DND-41 (cell line): ENCODE measurements at regions not wholly inside any gene's neighbourhood (a gene's known extent, or its start where the extent isn't known, plus 50 kb on each side); places are given as distances from the start of the nearest gene placed in this dataset.

ENCODE experiments used
- ATAC-seq: fragments of 200-7000 bp; cut with Tn5 transposase; 3 replicates; pipeline ENCODE4 v1.9.1; 2021; ENCODE audit warnings: low read depth; ENCODE audit not compliant: insufficient read depth
- DNase-seq: peaks from one replicate; pipeline ENCODE4 v3.0.0-alpha.2; 2020
- H2AFZ ChIP-seq: 2 replicates; pipeline ENCODE4 v1.6.0; 2012; ENCODE audit warnings: low read depth, low read length
- H3K27ac ChIP-seq: 2 replicates; pipeline ENCODE4 v1.5.1; 2012; ENCODE audit warnings: low read length, inconsistent platforms
- H3K27me3 ChIP-seq: fragments of 200-600 bp; sonication (generic); 2 replicates; pipeline ENCODE4 v1.6.0; 2012; ENCODE audit warnings: low read length, mild to moderate bottlenecking, inconsistent platforms; ENCODE audit not compliant: insufficient read depth, poor library complexity
- H3K36me3 ChIP-seq: 2 replicates; pipeline ENCODE4 v1.5.1; 2012; ENCODE audit warnings: low read length, inconsistent platforms; ENCODE audit not compliant: insufficient read depth
- H3K4me1 ChIP-seq: 2 replicates; pipeline ENCODE4 v1.5.1; 2012; ENCODE audit warnings: mild to moderate bottlenecking, low read length; ENCODE audit not compliant: insufficient read depth
- H3K4me2 ChIP-seq: 2 replicates; pipeline ENCODE4 v1.6.0; 2012; ENCODE audit warnings: mild to moderate bottlenecking, moderate library complexity, low read length, inconsistent platforms; ENCODE audit not compliant: insufficient read depth
- H3K4me3 ChIP-seq, 2 experiments: fragments of 200-600 bp in 1 of 2; shearing (Covaris generic) in 1 of 2; 2 replicates each; pipeline ENCODE4 v1.5.1; 2012 to 2016; ENCODE audit warnings: inconsistent platforms in 2 of 2, low read length in 2 of 2, mild to moderate bottlenecking in 2 of 2, low read depth in 1 of 2, moderate library complexity in 1 of 2
- H3K79me2 ChIP-seq: 2 replicates; pipeline ENCODE4 v1.6.0; 2012; ENCODE audit warnings: low read length, inconsistent platforms; ENCODE audit not compliant: insufficient read depth
- H3K9ac ChIP-seq: 2 replicates; pipeline ENCODE4 v1.6.0; 2012; ENCODE audit warnings: low read depth, mild to moderate bottlenecking, inconsistent platforms, low read length, moderate library complexity
- H3K9me3 ChIP-seq: 2 replicates; pipeline ENCODE4 v1.5.1; 2012; ENCODE audit warnings: low read length, moderate library complexity, mild to moderate bottlenecking, inconsistent platforms; ENCODE audit not compliant: insufficient read depth, severe bottlenecking
- H4K20me1 ChIP-seq: 2 replicates; pipeline ENCODE4 v1.6.0; 2012; ENCODE audit warnings: low read length; ENCODE audit not compliant: insufficient read depth
- EZH2 ChIP-seq: IDR thresholded peaks from 3 replicates; pipeline ENCODE4 v1.6.1; 2012; ENCODE audit warnings: borderline replicate concordance, low read depth, mild to moderate bottlenecking, moderate library complexity, low read length, inconsistent platforms; ENCODE audit not compliant: severe bottlenecking
- TF ChIP-seq, protein P1 (sequence below): IDR thresholded peaks from 2 replicates; pipeline ENCODE4 v1.5.1; 2012; ENCODE audit warnings: borderline replicate concordance, low read length, moderate library complexity, mild to moderate bottlenecking; ENCODE audit not compliant: poor library complexity, severe bottlenecking; ENCODE audit errors: extremely low read depth

DNA sequence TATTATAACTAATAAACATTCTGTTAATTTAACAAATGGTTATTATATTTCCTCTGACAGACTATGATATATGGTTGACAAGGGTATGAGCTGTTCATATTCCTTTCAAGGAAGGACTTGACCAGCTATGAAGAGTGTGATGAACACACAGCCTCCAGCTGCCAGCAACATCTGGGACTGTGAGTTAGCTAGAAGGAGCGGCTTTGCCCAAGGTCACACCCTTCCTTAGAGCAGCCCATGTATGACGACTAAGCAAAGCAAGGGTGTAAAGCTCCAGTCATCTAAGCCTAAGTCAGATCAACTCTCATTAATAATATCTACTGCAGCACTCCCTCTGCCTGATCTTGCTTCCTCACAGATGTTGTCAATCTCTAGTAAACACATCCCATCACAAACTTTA lies 355.4 kb downstream of the PLPP3 start:
- no peak overlapping the region for H3K9ac ChIP-seq
- H3K4me3 ChIP-seq, result no peak overlapping the region
- TF ChIP-seq, protein P1, sequence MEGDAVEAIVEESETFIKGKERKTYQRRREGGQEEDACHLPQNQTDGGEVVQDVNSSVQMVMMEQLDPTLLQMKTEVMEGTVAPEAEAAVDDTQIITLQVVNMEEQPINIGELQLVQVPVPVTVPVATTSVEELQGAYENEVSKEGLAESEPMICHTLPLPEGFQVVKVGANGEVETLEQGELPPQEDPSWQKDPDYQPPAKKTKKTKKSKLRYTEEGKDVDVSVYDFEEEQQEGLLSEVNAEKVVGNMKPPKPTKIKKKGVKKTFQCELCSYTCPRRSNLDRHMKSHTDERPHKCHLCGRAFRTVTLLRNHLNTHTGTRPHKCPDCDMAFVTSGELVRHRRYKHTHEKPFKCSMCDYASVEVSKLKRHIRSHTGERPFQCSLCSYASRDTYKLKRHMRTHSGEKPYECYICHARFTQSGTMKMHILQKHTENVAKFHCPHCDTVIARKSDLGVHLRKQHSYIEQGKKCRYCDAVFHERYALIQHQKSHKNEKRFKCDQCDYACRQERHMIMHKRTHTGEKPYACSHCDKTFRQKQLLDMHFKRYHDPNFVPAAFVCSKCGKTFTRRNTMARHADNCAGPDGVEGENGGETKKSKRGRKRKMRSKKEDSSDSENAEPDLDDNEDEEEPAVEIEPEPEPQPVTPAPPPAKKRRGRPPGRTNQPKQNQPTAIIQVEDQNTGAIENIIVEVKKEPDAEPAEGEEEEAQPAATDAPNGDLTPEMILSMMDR, result no peak
- no peak for TF ChIP-seq EZH2
- no peaks in the 10 kb centered on the region for H3K9me3 ChIP-seq
- H3K27ac ChIP-seq, result no peak overlapping the region
- DNase-seq (no peak), ATAC-seq (no peak)
- no peaks in the 10 kb centered on the region for H4K20me1 ChIP-seq
- no peaks in the 10 kb centered on the region for H3K36me3 ChIP-seq
- H2AFZ ChIP-seq, result no peak overlapping the region
- no peak overlapping the region for H3K4me2 ChIP-seq
- no peaks in the 10 kb centered on the region for H3K27me3 ChIP-seq
- H3K4me1 ChIP-seq, result peaks cover 7% of the 10 kb centered on the region
- no peaks in the 10 kb centered on the region for H3K79me2 ChIP-seq

DNA sequence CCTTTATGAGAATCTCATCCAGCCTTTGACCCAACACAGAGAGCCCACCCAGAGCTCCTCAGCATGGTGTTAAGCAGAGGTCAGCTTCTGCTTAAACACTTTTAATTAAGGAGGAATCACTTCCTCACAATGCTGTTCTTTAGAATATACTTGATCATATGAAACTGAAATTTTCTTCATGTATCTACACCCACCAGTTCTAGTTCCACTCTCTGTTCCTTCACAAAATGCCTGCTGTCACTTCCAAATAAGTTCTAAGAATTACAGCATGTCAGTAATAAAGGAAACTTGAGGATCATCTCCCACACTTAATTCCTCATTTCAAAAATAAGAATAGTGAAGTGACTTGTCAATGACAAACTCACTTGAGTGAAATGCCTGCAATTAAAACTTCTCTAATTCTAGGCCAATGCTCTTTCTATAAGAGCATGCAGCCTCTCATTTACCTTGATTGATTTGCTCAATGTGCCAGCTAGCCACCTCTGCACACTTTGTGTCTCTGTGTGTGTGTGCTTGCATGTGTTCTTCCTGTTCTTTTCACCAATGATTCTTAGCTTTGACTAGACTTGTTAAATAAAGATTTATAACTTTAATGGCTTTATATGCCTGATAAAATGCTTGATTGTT lies 356.3 kb downstream of the PLPP3 start:
- no peaks in the 10 kb centered on the region for H3K9me3 ChIP-seq
- no peak overlapping the region for H3K9ac ChIP-seq
- H3K4me1 ChIP-seq, result no peaks in the 10 kb centered on the region
- TF ChIP-seq EZH2, result no peak
- TF ChIP-seq, protein P1, result no peak
- H3K4me2 ChIP-seq, result no peak overlapping the region
- no peak overlapping the region for H3K4me3 ChIP-seq
- DNase-seq (no peak), ATAC-seq (no peak)
- H4K20me1 ChIP-seq, result no peaks in the 10 kb centered on the region
- H2AFZ ChIP-seq, result no peak overlapping the region
- H3K36me3 ChIP-seq, result no peaks in the 10 kb centered on the region
- H3K27me3 ChIP-seq, result no peaks in the 10 kb centered on the region
- H3K27ac ChIP-seq, result no peak overlapping the region
- no peaks in the 10 kb centered on the region for H3K79me2 ChIP-seq

DNA sequence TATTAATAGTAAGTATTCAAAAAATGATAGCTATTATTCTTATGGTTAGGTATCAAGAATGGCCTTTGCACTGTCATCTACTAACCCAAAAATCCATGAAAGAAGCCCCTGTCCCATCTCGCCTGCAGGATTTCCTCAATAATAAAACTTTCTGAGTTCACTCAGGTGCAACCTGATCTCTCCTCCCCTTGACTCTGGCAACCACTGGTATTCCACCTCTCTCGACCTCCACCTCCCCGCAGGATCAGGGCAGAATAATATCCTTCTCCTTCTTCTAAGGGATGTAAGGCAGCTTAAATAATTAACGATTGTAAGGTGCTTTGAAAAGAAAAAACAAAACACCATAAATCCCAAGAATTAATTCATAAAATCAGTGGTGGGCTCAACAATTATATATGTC lies 359.3 kb downstream of the PLPP3 start:
- no peak overlapping the region for H3K4me3 ChIP-seq
- H3K36me3 ChIP-seq, result no peaks in the 10 kb centered on the region
- H4K20me1 ChIP-seq, result no peaks in the 10 kb centered on the region
- TF ChIP-seq, protein P1, result no peak
- TF ChIP-seq EZH2, result no peak
- ATAC-seq (no peak), DNase-seq (no peak)
- H2AFZ ChIP-seq, result no peak overlapping the region
- no peaks in the 10 kb centered on the region for H3K9me3 ChIP-seq
- no peaks in the 10 kb centered on the region for H3K27me3 ChIP-seq
- H3K27ac ChIP-seq, result no peak overlapping the region
- no peaks in the 10 kb centered on the region for H3K79me2 ChIP-seq
- H3K9ac ChIP-seq, result no peak overlapping the region
- H3K4me2 ChIP-seq, result no peak overlapping the region
- no peaks in the 10 kb centered on the region for H3K4me1 ChIP-seq

DNA sequence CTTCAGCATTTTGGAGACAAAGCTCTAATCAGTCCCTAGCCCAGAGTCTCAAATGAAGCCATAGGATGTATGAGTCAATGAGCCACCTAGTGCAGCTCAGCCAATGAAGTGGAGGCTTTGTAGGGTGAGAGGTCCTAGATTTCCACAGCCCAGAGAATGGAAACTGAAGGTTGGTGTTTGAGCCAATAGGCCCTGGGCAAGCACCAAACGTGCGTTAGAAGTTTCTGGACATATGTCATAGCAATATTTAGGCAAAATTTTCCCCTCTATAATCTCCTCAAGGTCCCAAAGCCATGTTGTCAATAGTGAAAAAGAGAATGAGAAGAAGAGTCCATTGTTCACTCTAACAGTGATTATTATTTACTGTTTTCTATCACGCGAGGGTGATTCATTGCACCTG lies 361.3 kb downstream of the PLPP3 start:
- DNase-seq (no peak), ATAC-seq (no peak)
- Histone ChIP-seq H3K4me2 (no peak overlapping the region), H4K20me1 (no peaks in the 10 kb centered on the region), H3K36me3 (no peaks in the 10 kb centered on the region), H3K27ac (no peak overlapping the region), H3K9ac (no peak overlapping the region), H3K9me3 (no peaks in the 10 kb centered on the region), H3K4me1 (no peaks in the 10 kb centered on the region), H3K79me2 (no peaks in the 10 kb centered on the region), H3K27me3 (no peaks in the 10 kb centered on the region), H3K4me3 (no peak overlapping the region), H2AFZ (no peak overlapping the region)
- TF ChIP-seq EZH2, result no peak
- TF ChIP-seq, protein P1, result no peak
